IMR-90 (cell line): ENCODE measurements at regions not wholly inside any gene's neighbourhood (a gene's known extent, or its start where the extent isn't known, plus 50 kb on each side); places are given as distances from the start of the nearest gene placed in this dataset.

Experiments used
- ATAC-seq: fragments of 200-7000 bp; cut with Tn5 transposase; 2 replicates; pipeline ENCODE4 v1.9.1; 2020; ENCODE audit warnings: low read depth, mild to moderate bottlenecking, moderate library complexity
- BruUV-seq: library from RNA; stranded (reverse); fragments of 400-500 nt; replicated peaks from 2 replicates; lab custom pipeline; 2021; lab: Mats Ljungman, UMichigan
- CTCF ChIA-PET: fragments of 300-600 bp; formaldehyde crosslinking; extraction: SDS; loops from one replicate; lab custom pipeline; 2021; ENCODE audit warnings: antibody characterized with exemption; lab: Yijun Ruan, JAX
- POLR2A ChIA-PET: fragments of 300-600 bp; sonication (Branson Sonifier 250); formaldehyde crosslinking; loops from one replicate; lab custom pipeline; 2022; ENCODE audit warnings: antibody characterized with exemption; ENCODE audit not compliant: unreplicated experiment; lab: Charles Lee
- DNase-seq: peaks from one replicate; pipeline ENCODE4 v3.0.0; 2013
- H2AFZ ChIP-seq: replicated peaks from 2 replicates; pipeline ENCODE3; 2013; ENCODE audit warnings: low read length, mild to moderate bottlenecking; ENCODE audit not compliant: poor library complexity
- H2AK5ac ChIP-seq: 2 replicates; pipeline ENCODE4 v1.6.1; 2013; ENCODE audit warnings: low read depth, low read length, inconsistent platforms
- H2AK9ac ChIP-seq: replicated peaks from 2 replicates; pipeline ENCODE3; 2013; ENCODE audit warnings: mild to moderate bottlenecking, low read depth, low read length, moderate library complexity; ENCODE audit not compliant: poor library complexity
- H2BK120ac ChIP-seq: 2 replicates; pipeline ENCODE4 v1.6.1; 2013; ENCODE audit warnings: low read depth, low read length, inconsistent platforms
- H2BK15ac ChIP-seq: 3 replicates; pipeline ENCODE4 v1.6.1; 2013; ENCODE audit warnings: low read depth, low read length, inconsistent platforms
- H2BK20ac ChIP-seq: 2 replicates; pipeline ENCODE4 v1.6.1; 2013; ENCODE audit warnings: low read depth, mild to moderate bottlenecking, inconsistent platforms, low read length, moderate library complexity
- H2BK5ac ChIP-seq: 2 replicates; pipeline ENCODE4 v1.6.1; 2013; ENCODE audit warnings: mild to moderate bottlenecking, low read depth, low read length, inconsistent platforms; ENCODE audit not compliant: poor library complexity, severe bottlenecking
- H3K14ac ChIP-seq: replicated peaks from 2 replicates; pipeline ENCODE4 v1.6.1; 2013; ENCODE audit warnings: low read depth, low read length, inconsistent platforms
- H3K18ac ChIP-seq: 2 replicates; pipeline ENCODE4 v1.6.1; 2013; ENCODE audit warnings: low read depth, low read length, control low read depth
- H3K23ac ChIP-seq: 2 replicates; pipeline ENCODE4 v1.6.1; 2013; ENCODE audit warnings: low read depth, low read length, inconsistent platforms
- H3K27ac ChIP-seq: 2 replicates; pipeline ENCODE4 v1.5.1; 2013; ENCODE audit warnings: mild to moderate bottlenecking, control low read depth, low read length; ENCODE audit not compliant: insufficient read depth
- H3K27me3 ChIP-seq: 2 replicates; pipeline ENCODE4 v1.6.1; 2013; ENCODE audit warnings: low read length; ENCODE audit not compliant: control insufficient read depth, insufficient read depth
- H3K36me3 ChIP-seq: 2 replicates; pipeline ENCODE4 v1.6.1; 2013; ENCODE audit warnings: low read length, mixed read lengths; ENCODE audit not compliant: control insufficient read depth, insufficient read depth
- H3K4ac ChIP-seq: 2 replicates; pipeline ENCODE4 v1.6.1; 2013; ENCODE audit warnings: low read depth, low read length, inconsistent platforms
- H3K4me1 ChIP-seq: 2 replicates; pipeline ENCODE4 v1.6.1; 2013; ENCODE audit warnings: low read length, mixed read lengths; ENCODE audit not compliant: control insufficient read depth, insufficient read depth
- H3K4me2 ChIP-seq: 2 replicates; pipeline ENCODE4 v1.6.1; 2013; ENCODE audit warnings: low read depth, mild to moderate bottlenecking, control low read depth, low read length, moderate library complexity
- H3K4me3 ChIP-seq: 2 replicates; pipeline ENCODE4 v1.5.1; 2013; ENCODE audit warnings: low read depth, mild to moderate bottlenecking, control low read depth, low read length, moderate library complexity; ENCODE audit not compliant: insufficient read depth
- H3K56ac ChIP-seq: 2 replicates; pipeline ENCODE4 v1.6.1; 2013; ENCODE audit warnings: low read length, inconsistent platforms; ENCODE audit not compliant: insufficient read depth; ENCODE audit errors: extremely low read depth
- H3K79me1 ChIP-seq, 2 experiments: 2 replicates each; pipeline ENCODE4 v1.6.1; 2013; ENCODE audit warnings: low read length in 2 of 2, inconsistent platforms in 1 of 2, low read depth in 1 of 2
- H3K9ac ChIP-seq: 2 replicates; pipeline ENCODE4 v1.6.1; 2013; ENCODE audit warnings: low read depth, low read length, control low read depth
- H3K9me1 ChIP-seq: 2 replicates; pipeline ENCODE4 v1.6.1; 2013; ENCODE audit warnings: low read length, inconsistent platforms; ENCODE audit not compliant: insufficient read depth
- H3K9me3 ChIP-seq: 2 replicates; pipeline ENCODE4 v1.6.1; 2013; ENCODE audit warnings: low read length; ENCODE audit not compliant: control insufficient read depth, insufficient read depth
- H4K20me1 ChIP-seq: 2 replicates; pipeline ENCODE4 v1.6.1; 2013; ENCODE audit warnings: low read length, inconsistent platforms; ENCODE audit not compliant: insufficient read depth
- H4K5ac ChIP-seq: 2 replicates; pipeline ENCODE4 v1.6.1; 2013; ENCODE audit warnings: mild to moderate bottlenecking, low read depth, low read length, control low read depth
- H4K8ac ChIP-seq, 2 experiments: 2 replicates each; pipeline ENCODE4 v1.6.1; 2013; ENCODE audit warnings: low read depth in 2 of 2, low read length in 2 of 2, control low read depth in 1 of 2, inconsistent platforms in 1 of 2
- H4K91ac ChIP-seq: 2 replicates; pipeline ENCODE4 v1.6.1; 2013; ENCODE audit warnings: low read depth, low read length, inconsistent platforms; ENCODE audit not compliant: insufficient read depth
- CEBPB ChIP-seq: IDR thresholded peaks from 2 replicates; pipeline ENCODE4 v1.6.1; 2012; ENCODE audit warnings: low read depth, low read length, improper control_type of control experiment
- CHD1 ChIP-seq: IDR thresholded peaks from 2 replicates; pipeline ENCODE4 v1.6.1; 2012; ENCODE audit warnings: low read depth, low read length, improper control_type of control experiment
- FOS ChIP-seq: fragments of 150-350 bp; IDR thresholded peaks from 2 replicates; pipeline ENCODE4 v1.6.1; 2016; ENCODE audit warnings: low read depth, low read length
- MAFK ChIP-seq: IDR thresholded peaks from 2 replicates; pipeline ENCODE4 v1.6.1; 2012; ENCODE audit warnings: low read depth, low read length, improper control_type of control experiment
- MAZ ChIP-seq: IDR thresholded peaks from 2 replicates; pipeline ENCODE4 v1.6.1; 2012; ENCODE audit warnings: low read depth, mild to moderate bottlenecking, low read length, improper control_type of control experiment, moderate library complexity, borderline replicate concordance
- MXI1 ChIP-seq: IDR thresholded peaks from 2 replicates; pipeline ENCODE4 v1.6.1; 2012; ENCODE audit warnings: low read depth, mild to moderate bottlenecking, low read length, moderate library complexity, borderline replicate concordance
- NFE2L2 ChIP-seq: fragments of 150-350 bp; IDR thresholded peaks from 2 replicates; pipeline ENCODE4 v1.6.1; 2016; ENCODE audit warnings: low read depth, mild to moderate bottlenecking, low read length
- POLR2A ChIP-seq: IDR thresholded peaks from 2 replicates; pipeline ENCODE4 v1.6.1; 2012; ENCODE audit warnings: mild to moderate bottlenecking, low read depth, low read length
- RCOR1 ChIP-seq: IDR thresholded peaks from 2 replicates; pipeline ENCODE4 v1.6.1; 2012; ENCODE audit warnings: mild to moderate bottlenecking, low read length, improper control_type of control experiment; ENCODE audit not compliant: insufficient replicate concordance
- RFX5 ChIP-seq: IDR thresholded peaks from 2 replicates; pipeline ENCODE4 v1.8.0; 2012; ENCODE audit warnings: low read depth, mild to moderate bottlenecking, low read length, moderate library complexity
- SMC3 ChIP-seq: fragments of 150-350 bp; IDR thresholded peaks from 2 replicates; pipeline ENCODE4 v1.6.1; 2016; ENCODE audit warnings: low read depth, mild to moderate bottlenecking, antibody characterized with exemption, low read length, moderate library complexity
- WGBS, 2 experiments: methylation state at CpG; one replicate each; pipeline versions ENCODE4 v1.1.5 to v1.1.7; 2013; ENCODE audit warnings: missing lambda C conversion rate in 2 of 2; ENCODE audit not compliant: insufficient read length in 1 of 2; ENCODE audit errors: extremely low coverage in 2 of 2; 5-methylcytosine and 5-hydroxymethylcytosine counted together
- dilution Hi-C: fragments of 300-500 bp; cut with HindIII; formaldehyde crosslinking; loops from one replicate; pipeline ENCODE4 v1.14.3; 2018; ENCODE audit warnings: low sequenced_read_pairs; ENCODE audit not compliant: unreplicated experiment
- in situ Hi-C: fragments of 300-500 bp; cut with MboI; formaldehyde crosslinking; loops from 3 replicates; pipeline ENCODE4 v1.14.3; 2019; ENCODE audit warnings: low sequenced_read_pairs, inconsistent platforms, mixed read lengths
- intact Hi-C: fragments of 100-400 bp; cut with micrococcal nuclease; formaldehyde crosslinking; loops from 2 replicates; pipeline ENCODE4 v1.10.0; 2022
- TF ChIP-seq, protein P1 (sequence below): conservative IDR thresholded peaks from 2 replicates; pipeline ENCODE4 v1.5.1; 2012; ENCODE audit warnings: mild to moderate bottlenecking, low read depth, low read length, improper control_type of control experiment
- TF ChIP-seq, protein P2 (sequence below): fragments of 150-350 bp; IDR thresholded peaks from 2 replicates; pipeline ENCODE4 v1.6.1; 2017; ENCODE audit warnings: mild to moderate bottlenecking, antibody characterized with exemption, low read length, low read depth

DNA sequence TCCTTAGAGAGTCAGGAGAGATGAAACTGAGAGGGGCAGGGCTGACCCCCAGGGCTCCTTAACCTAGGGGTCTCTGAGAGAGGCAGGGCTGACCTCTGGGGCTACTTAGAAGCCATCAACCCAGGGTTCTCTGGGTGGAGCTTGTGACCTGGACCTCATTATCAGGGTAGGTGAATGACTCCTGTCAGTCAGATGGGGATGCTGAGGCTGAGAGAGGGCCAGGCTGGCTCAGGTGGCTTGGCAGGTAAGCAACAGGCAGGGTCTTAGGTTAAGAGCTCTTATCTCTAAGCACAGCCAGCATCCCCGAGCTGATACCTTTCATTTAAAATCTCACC, 160.9 kb downstream of the PTPRU start:
- dilution Hi-C loops (no loop called here), intact Hi-C loops (loop anchor here (5.0 kb wide), 1 partner anchor 150 kb away; no protein-coding TSS in a partner anchor), in situ Hi-C loops (no loop called here)
- Histone ChIP-seq H2BK20ac (no peak overlapping the region), H2BK5ac (no peak overlapping the region), H3K9ac (no peak overlapping the region), H4K20me1 (no peaks in the 10 kb centered on the region), H3K9me3 (no peaks in the 10 kb centered on the region), H3K27me3 (no peaks in the 10 kb centered on the region; the same call in 1 of the 2 replicates), H3K79me1 (no peaks in the 10 kb centered on the region), H2AFZ (no peak overlapping the region), H3K23ac (no peak overlapping the region), H2BK120ac (no peak overlapping the region), H3K14ac (no peak overlapping the region), H3K4ac (no peak overlapping the region), H3K4me2 (no peak overlapping the region), H4K8ac (no peak overlapping the region), H3K56ac (no peak overlapping the region), H3K27ac (no peak overlapping the region), H3K4me1 (no peaks in the 10 kb centered on the region), H3K4me3 (no peak overlapping the region), H3K9me1 (no peaks in the 10 kb centered on the region), H4K91ac (no peak overlapping the region), H3K18ac (no peak overlapping the region), H4K5ac (no peak overlapping the region), H3K36me3 (no peaks in the 10 kb centered on the region), H2AK9ac (no peak overlapping the region), H2AK5ac (no peak overlapping the region), H2BK15ac (no peak overlapping the region)
- 20% methylated on average over 1 of the region's 1 CpG; no CpG with 5 or more reads in 1 of the 2 experiments for WGBS, 2 experiments
- ChIA-PET POLR2A (no interaction called here), CTCF (interaction anchor here (1.4 kb wide), 1 partner anchor 152 kb away, joined by 4 read pairs; no protein-coding TSS in a partner anchor)
- DNase-seq (no peak), ATAC-seq (no peak)
- TF ChIP-seq, protein P1, sequence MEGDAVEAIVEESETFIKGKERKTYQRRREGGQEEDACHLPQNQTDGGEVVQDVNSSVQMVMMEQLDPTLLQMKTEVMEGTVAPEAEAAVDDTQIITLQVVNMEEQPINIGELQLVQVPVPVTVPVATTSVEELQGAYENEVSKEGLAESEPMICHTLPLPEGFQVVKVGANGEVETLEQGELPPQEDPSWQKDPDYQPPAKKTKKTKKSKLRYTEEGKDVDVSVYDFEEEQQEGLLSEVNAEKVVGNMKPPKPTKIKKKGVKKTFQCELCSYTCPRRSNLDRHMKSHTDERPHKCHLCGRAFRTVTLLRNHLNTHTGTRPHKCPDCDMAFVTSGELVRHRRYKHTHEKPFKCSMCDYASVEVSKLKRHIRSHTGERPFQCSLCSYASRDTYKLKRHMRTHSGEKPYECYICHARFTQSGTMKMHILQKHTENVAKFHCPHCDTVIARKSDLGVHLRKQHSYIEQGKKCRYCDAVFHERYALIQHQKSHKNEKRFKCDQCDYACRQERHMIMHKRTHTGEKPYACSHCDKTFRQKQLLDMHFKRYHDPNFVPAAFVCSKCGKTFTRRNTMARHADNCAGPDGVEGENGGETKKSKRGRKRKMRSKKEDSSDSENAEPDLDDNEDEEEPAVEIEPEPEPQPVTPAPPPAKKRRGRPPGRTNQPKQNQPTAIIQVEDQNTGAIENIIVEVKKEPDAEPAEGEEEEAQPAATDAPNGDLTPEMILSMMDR = no peak
- TF ChIP-seq FOS = no peak
- TF ChIP-seq NFE2L2 = no peak
- no peak for TF ChIP-seq POLR2A
- no peak for TF ChIP-seq SMC3
- TF ChIP-seq, protein P2, sequence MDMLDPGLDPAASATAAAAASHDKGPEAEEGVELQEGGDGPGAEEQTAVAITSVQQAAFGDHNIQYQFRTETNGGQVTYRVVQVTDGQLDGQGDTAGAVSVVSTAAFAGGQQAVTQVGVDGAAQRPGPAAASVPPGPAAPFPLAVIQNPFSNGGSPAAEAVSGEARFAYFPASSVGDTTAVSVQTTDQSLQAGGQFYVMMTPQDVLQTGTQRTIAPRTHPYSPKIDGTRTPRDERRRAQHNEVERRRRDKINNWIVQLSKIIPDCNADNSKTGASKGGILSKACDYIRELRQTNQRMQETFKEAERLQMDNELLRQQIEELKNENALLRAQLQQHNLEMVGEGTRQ = no peak
- TF ChIP-seq MAZ = no peak
- no peak for TF ChIP-seq RCOR1
- TF ChIP-seq CHD1 = no peak
- TF ChIP-seq CEBPB = no peak
- no peak for TF ChIP-seq MXI1
- TF ChIP-seq MAFK = no peak
- TF ChIP-seq RFX5 = no peak
- BruUV-seq = no TSS peak
